HL-60 (cell line): ENCODE measurements at regions not wholly inside any gene's neighbourhood (a gene's known extent, or its start where the extent isn't known, plus 50 kb on each side); places are given as distances from the start of the nearest gene placed in this dataset.

Experiments
- DNase-seq, 2 experiments: peaks; one replicate each; pipeline ENCODE4 v3.0.0-alpha.2; 2010 to 2020; ENCODE audit warnings: low read depth in 1 of 2, low spot score in 1 of 2
- H3K27ac ChIP-seq: fragments of 250-450 bp; sonication (Bioruptor Pico); replicated peaks from 2 replicates; pipeline ENCODE4 v1.5.1; 2020; ENCODE audit warnings: mild to moderate bottlenecking, moderate library complexity
- H3K27me3 ChIP-seq: fragments of 250-450 bp; sonication (Bioruptor Pico); 2 replicates; pipeline ENCODE4 v1.5.1; 2021; ENCODE audit warnings: mild to moderate bottlenecking, moderate library complexity; ENCODE audit not compliant: insufficient read depth, poor library complexity, severe bottlenecking
- H3K4me3 ChIP-seq: replicated peaks from 2 replicates; pipeline ENCODE4 v1.5.1; 2011; ENCODE audit warnings: mild to moderate bottlenecking, control low read depth, low read length; ENCODE audit not compliant: insufficient read depth
- CTCF ChIP-seq: IDR thresholded peaks from one replicate; pipeline ENCODE4 v1.5.1; 2011; ENCODE audit warnings: low read length, control low read depth, inconsistent platforms; ENCODE audit not compliant: insufficient read depth
- GABPA ChIP-seq: IDR thresholded peaks from 2 replicates; pipeline ENCODE4 v1.6.1; 2012; ENCODE audit warnings: low read depth
- POLR2AphosphoS5 ChIP-seq: IDR thresholded peaks from 2 replicates; pipeline ENCODE4 v1.6.1; 2012; ENCODE audit warnings: low read depth
- REST ChIP-seq: IDR thresholded peaks from 2 replicates; pipeline ENCODE4 v1.6.1; 2012; ENCODE audit warnings: low read depth; ENCODE audit not compliant: insufficient replicate concordance
- SPI1 ChIP-seq: IDR thresholded peaks from 2 replicates; pipeline ENCODE4 v1.6.1; 2012; ENCODE audit warnings: low read depth, mild to moderate bottlenecking, borderline replicate concordance

GRCh38 chr10:107440741-107441140, 276.2 kb upstream of the SORCS1 start:
- no peak for DNase-seq
- no peak for TF ChIP-seq REST
- Histone ChIP-seq H3K27me3 (no peaks in the 10 kb centered on the region), H3K27ac (no peak overlapping the region), H3K4me3 (no peak overlapping the region)

DNA sequence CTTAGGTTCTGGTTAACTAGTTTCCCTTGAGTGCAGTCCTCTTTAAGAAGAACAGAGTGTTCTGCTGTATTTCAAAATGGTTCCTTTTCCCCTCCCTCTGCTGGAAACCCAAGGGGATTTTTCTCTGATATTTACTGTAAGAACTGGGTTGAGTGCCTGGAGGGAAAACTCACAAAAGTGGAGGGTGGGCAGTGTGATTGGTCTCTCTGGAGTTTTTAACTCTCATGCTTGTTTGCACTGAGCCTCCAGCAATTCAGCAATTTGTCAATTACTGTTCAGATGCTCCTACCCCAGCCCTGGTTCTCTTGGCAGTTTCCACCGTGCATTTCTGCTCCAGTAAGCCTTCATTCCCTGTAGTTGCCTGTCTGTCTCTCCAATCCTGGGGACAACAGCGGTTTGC, 273.4 kb upstream of the SORCS1 start:
- TF ChIP-seq REST: no peak
- no peak for TF ChIP-seq CTCF
- TF ChIP-seq GABPA: no peak
- no peak for TF ChIP-seq SPI1
- no peak for TF ChIP-seq POLR2AphosphoS5

GRCh38 chr10:107436568-107436967, 272.1 kb upstream of the SORCS1 start:
- no peak for TF ChIP-seq REST
- TF ChIP-seq GABPA: no peak
- no peak for TF ChIP-seq POLR2AphosphoS5
- no peak for TF ChIP-seq SPI1
- no peak for TF ChIP-seq CTCF
- no peak overlapping the region for H3K27ac ChIP-seq
- DNase-seq: no peak
- H3K4me3 ChIP-seq: no peak overlapping the region
- no peaks in the 10 kb centered on the region for H3K27me3 ChIP-seq

More for the DNA sequence above, 273.4 kb upstream of the SORCS1 start:
- no peak for DNase-seq
- H3K4me3 ChIP-seq: no peak overlapping the region
- H3K27ac ChIP-seq: no peak overlapping the region
- H3K27me3 ChIP-seq: no peaks in the 10 kb centered on the region

GRCh38 chr10:107434854-107435253, 270.3 kb upstream of the SORCS1 start:
- DNase-seq: no peak
- Histone ChIP-seq H3K27ac (no peak overlapping the region), H3K27me3 (no peaks in the 10 kb centered on the region), H3K4me3 (no peak overlapping the region)
- TF ChIP-seq SPI1 (no peak), CTCF (no peak)
